ENCODE measurements at regions not wholly inside any gene's neighbourhood (a gene's known extent, or its start where the extent isn't known, plus 50 kb on each side); places are given as distances from the start of the nearest gene placed in this dataset.

DNA sequence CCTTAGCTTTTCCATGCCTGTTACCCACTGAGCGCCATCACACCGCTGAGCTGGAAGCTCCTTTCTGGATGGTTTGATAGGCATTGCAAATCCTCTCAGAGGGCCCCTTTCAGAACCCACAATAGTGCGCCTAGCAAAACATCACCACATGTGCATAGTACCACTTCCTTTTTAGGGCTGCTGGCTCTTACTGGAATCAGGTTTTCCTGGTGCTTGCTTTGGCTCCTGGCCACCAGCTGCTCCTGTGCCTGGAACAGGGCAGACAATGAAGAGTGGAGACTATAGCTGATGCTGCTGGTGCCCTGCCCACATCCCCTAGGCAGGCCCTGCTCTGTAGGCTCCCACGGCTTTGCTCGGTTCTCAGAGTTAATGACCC lies 163.6 kb upstream of the SEMA6A start:
- TF ChIP-seq, protein P1, sequence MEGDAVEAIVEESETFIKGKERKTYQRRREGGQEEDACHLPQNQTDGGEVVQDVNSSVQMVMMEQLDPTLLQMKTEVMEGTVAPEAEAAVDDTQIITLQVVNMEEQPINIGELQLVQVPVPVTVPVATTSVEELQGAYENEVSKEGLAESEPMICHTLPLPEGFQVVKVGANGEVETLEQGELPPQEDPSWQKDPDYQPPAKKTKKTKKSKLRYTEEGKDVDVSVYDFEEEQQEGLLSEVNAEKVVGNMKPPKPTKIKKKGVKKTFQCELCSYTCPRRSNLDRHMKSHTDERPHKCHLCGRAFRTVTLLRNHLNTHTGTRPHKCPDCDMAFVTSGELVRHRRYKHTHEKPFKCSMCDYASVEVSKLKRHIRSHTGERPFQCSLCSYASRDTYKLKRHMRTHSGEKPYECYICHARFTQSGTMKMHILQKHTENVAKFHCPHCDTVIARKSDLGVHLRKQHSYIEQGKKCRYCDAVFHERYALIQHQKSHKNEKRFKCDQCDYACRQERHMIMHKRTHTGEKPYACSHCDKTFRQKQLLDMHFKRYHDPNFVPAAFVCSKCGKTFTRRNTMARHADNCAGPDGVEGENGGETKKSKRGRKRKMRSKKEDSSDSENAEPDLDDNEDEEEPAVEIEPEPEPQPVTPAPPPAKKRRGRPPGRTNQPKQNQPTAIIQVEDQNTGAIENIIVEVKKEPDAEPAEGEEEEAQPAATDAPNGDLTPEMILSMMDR (IDR thresholded peaks at IDR 0.05; ENCODE audit: unreplicated experiment), result no peak
- Mint-ChIP-seq H3K36me3 (ENCODE audit: insufficient read depth, unreplicated experiment) (no peaks in the 10 kb centered on the region), H3K4me3 (ENCODE audit: low read depth, unreplicated experiment) (no peak overlapping the region), H3K27ac (ENCODE audit: unreplicated experiment) (no peak overlapping the region), H3K4me1 (ENCODE audit: low read depth, unreplicated experiment) (no peaks in the 10 kb centered on the region), H3K27me3 (ENCODE audit: unreplicated experiment) (no peaks in the 10 kb centered on the region), H3K9me3 (ENCODE audit: low read depth, unreplicated experiment) (no peaks in the 10 kb centered on the region)
- no TSS peak for BruUV-seq (replicated peaks)
- CTCF ChIA-PET, result no interaction called here
- DNase-seq, result no peak
- intact Hi-C loops (cut with micrococcal nuclease; ENCODE audit: unreplicated experiment), result no loop called here

DNA sequence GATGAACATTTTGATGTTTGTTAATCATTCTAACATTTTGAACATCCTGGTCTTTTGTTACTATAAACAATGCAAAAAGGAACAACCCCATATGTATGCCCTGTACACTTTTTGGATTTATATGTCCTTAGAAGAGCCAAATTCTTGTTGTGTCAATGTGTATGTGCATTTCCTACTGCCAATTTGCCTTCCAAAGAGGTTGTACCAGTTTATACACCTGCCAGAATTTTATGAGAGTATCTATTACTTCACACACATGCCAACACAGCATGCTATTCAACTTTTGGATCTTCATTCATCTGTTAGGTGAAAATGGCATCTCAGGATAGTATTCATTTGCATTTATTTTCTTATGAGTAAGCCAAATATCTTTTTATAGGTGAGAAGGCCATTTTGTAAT lies 162.0 kb upstream of the SEMA6A start:
- CTCF ChIA-PET, result no interaction called here
- no TSS peak for BruUV-seq (replicated peaks)
- H3K4me1 Mint-ChIP-seq (ENCODE audit: low read depth, unreplicated experiment), result peaks cover 4% of the 10 kb centered on the region

DNA sequence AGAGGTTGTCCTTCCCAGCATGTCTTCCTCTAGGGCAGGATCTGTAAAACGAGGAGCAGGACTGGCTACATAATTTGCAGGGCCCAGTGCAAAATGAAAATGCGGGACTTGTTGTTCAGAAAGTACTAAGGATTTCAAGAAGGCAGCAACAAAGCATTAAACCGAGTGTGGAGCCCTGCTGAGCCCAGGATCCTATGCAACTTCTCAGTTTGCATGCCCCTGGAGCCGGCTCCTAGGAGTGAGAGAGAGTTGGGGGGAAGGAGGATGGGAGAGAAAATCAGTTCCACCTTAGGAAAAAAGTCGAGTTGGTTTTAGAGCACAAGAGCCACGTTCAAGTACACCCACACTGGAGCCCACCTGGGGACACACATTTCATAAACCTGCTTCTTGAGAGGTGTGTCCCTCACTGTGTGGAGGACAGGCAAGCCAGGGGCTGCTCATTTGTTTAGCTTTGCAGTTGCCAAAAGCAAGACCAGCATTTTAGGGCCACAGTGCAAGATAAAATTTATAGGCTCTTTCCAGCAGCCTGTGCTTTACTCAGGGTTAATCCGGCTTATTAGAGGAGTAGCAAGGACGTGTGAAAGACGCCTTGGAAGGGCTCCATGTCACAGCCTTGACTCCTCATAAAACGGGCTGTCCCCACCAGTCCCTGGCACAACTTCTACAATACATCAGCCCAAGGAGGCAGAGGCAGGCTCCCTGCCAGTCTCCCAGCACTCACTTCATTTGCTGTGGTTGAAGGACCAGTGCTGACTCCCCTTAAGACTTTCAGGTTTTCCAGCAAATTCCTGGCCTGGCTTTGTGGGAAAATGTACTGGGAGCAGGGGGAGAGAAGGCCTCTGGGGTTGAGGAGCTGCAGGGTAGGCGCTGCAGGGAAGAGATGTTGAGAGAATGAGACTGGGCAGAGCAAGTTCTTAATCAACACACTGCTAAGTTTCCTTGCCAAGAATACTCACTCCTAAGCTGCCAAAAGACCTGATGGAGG lies 159.7 kb upstream of the SEMA6A start:
- no peak for DNase-seq
- CTCF ChIA-PET, result no interaction called here
- no peak overlapping the region for H3K4me3 Mint-ChIP-seq (ENCODE audit: low read depth, unreplicated experiment)
- H3K36me3 Mint-ChIP-seq (ENCODE audit: insufficient read depth, unreplicated experiment), result no peaks in the 10 kb centered on the region
- H3K4me1 Mint-ChIP-seq (ENCODE audit: low read depth, unreplicated experiment), result peaks cover 8% of the 10 kb centered on the region
- H3K27ac Mint-ChIP-seq (ENCODE audit: unreplicated experiment), result no peak overlapping the region
- H3K9me3 Mint-ChIP-seq (ENCODE audit: low read depth, unreplicated experiment), result no peaks in the 10 kb centered on the region
- intact Hi-C loops (cut with micrococcal nuclease; ENCODE audit: unreplicated experiment), result no loop called here
- BruUV-seq (replicated peaks), result no TSS peak
- no peaks in the 10 kb centered on the region for H3K27me3 Mint-ChIP-seq (ENCODE audit: unreplicated experiment)
- TF ChIP-seq, protein P1 (IDR thresholded peaks at IDR 0.05; ENCODE audit: unreplicated experiment), result no peak

More for the DNA sequence above, 162.0 kb upstream of the SEMA6A start:
- intact Hi-C loops (cut with micrococcal nuclease; ENCODE audit: unreplicated experiment), result no loop called here
- no peak for DNase-seq
- Mint-ChIP-seq H3K36me3 (ENCODE audit: insufficient read depth, unreplicated experiment) (no peaks in the 10 kb centered on the region), H3K27me3 (ENCODE audit: unreplicated experiment) (no peaks in the 10 kb centered on the region), H3K9me3 (ENCODE audit: low read depth, unreplicated experiment) (no peaks in the 10 kb centered on the region), H3K4me3 (ENCODE audit: low read depth, unreplicated experiment) (no peak overlapping the region), H3K27ac (ENCODE audit: unreplicated experiment) (no peak overlapping the region)
- TF ChIP-seq, protein P1 (IDR thresholded peaks at IDR 0.05; ENCODE audit: unreplicated experiment), result no peak

DNA sequence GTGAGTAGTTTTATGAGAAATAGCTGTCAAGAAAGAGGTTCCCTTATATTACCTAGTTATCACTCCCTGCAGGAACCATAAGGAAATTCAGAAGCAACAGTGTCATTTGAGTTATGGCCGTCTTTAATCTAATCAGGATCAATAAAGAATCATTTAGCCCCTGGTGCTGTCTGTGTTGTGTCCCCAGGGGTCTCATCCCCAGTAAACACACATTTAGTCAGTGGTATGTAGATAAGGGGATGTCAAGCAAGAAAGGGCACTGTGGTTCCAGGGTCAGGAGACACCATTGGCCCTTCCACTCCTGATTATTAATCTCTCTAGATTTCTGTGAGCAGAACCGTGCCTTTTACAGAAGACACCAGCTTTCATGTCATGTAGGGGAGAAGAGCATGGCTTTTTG lies 158.0 kb upstream of the SEMA6A start:
- BruUV-seq (replicated peaks), result no TSS peak
- Mint-ChIP-seq H3K4me1 (ENCODE audit: low read depth, unreplicated experiment) (peaks cover 8% of the 10 kb centered on the region), H3K4me3 (ENCODE audit: low read depth, unreplicated experiment) (no peak overlapping the region), H3K27ac (ENCODE audit: unreplicated experiment) (no peak overlapping the region), H3K36me3 (ENCODE audit: insufficient read depth, unreplicated experiment) (no peaks in the 10 kb centered on the region), H3K9me3 (ENCODE audit: low read depth, unreplicated experiment) (no peaks in the 10 kb centered on the region), H3K27me3 (ENCODE audit: unreplicated experiment) (no peaks in the 10 kb centered on the region)
- TF ChIP-seq, protein P1 (IDR thresholded peaks at IDR 0.05; ENCODE audit: unreplicated experiment), result no peak
- intact Hi-C loops (cut with micrococcal nuclease; ENCODE audit: unreplicated experiment), result no loop called here
- CTCF ChIA-PET, result no interaction called here
- no peak for DNase-seq
